ENCODE measurements at regions not wholly inside any gene's neighbourhood (a gene's known extent, or its start where the extent isn't known, plus 50 kb on each side); places are given as distances from the start of the nearest gene placed in this dataset.

- peaks cover 0 to 33% (median 28%) of the 10 kb centered on the region in 4 donors for H3K9me3 ChIP-seq
- H3K36me3 ChIP-seq: no peaks in the 10 kb centered on the region
- no peak overlapping the region for H3K4me3 ChIP-seq
- no peak overlapping the region for H3K27ac ChIP-seq (replicated peaks in 1 of 4)
- no peaks in the 10 kb centered on the region for H3K4me1 ChIP-seq
- 59% methylated on average over 3 of the region's 3 CpGs for WGBS
- no peaks in the 10 kb centered on the region for H3K27me3 ChIP-seq
- DNase-seq (ENCODE audit: extremely low spot score): no peak
- TF ChIP-seq POLR2A (IDR thresholded peaks at IDR 0.05; ENCODE audit: low read depth) (no peak), EP300 (IDR thresholded peaks at IDR 0.05) (no peak), POLR2AphosphoS5 (IDR thresholded peaks at IDR 0.05) (no peak)
- TF ChIP-seq, protein P1, sequence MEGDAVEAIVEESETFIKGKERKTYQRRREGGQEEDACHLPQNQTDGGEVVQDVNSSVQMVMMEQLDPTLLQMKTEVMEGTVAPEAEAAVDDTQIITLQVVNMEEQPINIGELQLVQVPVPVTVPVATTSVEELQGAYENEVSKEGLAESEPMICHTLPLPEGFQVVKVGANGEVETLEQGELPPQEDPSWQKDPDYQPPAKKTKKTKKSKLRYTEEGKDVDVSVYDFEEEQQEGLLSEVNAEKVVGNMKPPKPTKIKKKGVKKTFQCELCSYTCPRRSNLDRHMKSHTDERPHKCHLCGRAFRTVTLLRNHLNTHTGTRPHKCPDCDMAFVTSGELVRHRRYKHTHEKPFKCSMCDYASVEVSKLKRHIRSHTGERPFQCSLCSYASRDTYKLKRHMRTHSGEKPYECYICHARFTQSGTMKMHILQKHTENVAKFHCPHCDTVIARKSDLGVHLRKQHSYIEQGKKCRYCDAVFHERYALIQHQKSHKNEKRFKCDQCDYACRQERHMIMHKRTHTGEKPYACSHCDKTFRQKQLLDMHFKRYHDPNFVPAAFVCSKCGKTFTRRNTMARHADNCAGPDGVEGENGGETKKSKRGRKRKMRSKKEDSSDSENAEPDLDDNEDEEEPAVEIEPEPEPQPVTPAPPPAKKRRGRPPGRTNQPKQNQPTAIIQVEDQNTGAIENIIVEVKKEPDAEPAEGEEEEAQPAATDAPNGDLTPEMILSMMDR (IDR thresholded peaks at IDR 0.05): no peak
- intact Hi-C loops (cut with DNase I): no loop called here
Observed at GRCh38 chr5:148002451-148002850, 61.3 kb upstream of the SPINK5 start.

DNA sequence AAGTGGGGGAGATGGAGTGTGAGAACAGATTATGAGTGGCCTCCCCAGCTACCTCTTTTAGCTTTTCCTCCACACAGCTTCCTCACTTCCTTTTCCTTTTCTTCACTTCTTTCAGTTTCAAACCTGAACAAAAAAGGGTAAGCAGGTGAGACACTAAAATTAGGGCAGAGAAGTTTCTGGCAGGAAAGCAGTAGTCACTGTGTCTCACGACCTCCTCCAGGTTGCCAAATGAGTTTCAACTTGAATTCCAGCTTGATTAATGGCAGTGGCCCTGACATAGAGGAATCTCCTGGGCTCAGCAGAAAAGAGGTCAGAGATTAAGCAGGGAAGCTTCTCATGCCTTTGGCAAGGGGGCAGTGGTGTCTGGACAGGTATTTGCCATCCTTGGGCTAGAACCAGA lies 63.7 kb upstream of the SPINK5 start:
- DNase-seq (ENCODE audit: extremely low spot score): no peak
- intact Hi-C loops (cut with DNase I): no loop called here
- TF ChIP-seq POLR2AphosphoS5 (IDR thresholded peaks at IDR 0.05): no peak
- TF ChIP-seq, protein P1 (IDR thresholded peaks at IDR 0.05): no peak
- no peak for TF ChIP-seq EP300 (IDR thresholded peaks at IDR 0.05)
- no peak for TF ChIP-seq POLR2A (IDR thresholded peaks at IDR 0.05; ENCODE audit: low read depth)
- WGBS: 65% methylated on average over 1 of the region's 1 CpG
- Histone ChIP-seq H3K9me3 (peaks cover 0 to 33% (median 26%) of the 10 kb centered on the region in 4 donors), H3K27ac (replicated peaks in 1 of 4) (no peak overlapping the region), H3K27me3 (no peaks in the 10 kb centered on the region), H3K36me3 (no peaks in the 10 kb centered on the region), H3K4me3 (no peak overlapping the region), H3K4me1 (no peaks in the 10 kb centered on the region)

- Histone ChIP-seq H3K36me3 (no peaks in the 10 kb centered on the region), H3K27me3 (no peaks in the 10 kb centered on the region), H3K27ac (replicated peaks in 1 of 4) (no peak overlapping the region), H3K9me3 (peaks cover 0 to 33% (median 26%) of the 10 kb centered on the region in 4 donors), H3K4me3 (no peak overlapping the region), H3K4me1 (no peaks in the 10 kb centered on the region)
- no peak for DNase-seq (ENCODE audit: extremely low spot score)
- intact Hi-C loops (cut with DNase I): no loop called here
- TF ChIP-seq EP300 (IDR thresholded peaks at IDR 0.05) (no peak), POLR2A (IDR thresholded peaks at IDR 0.05; ENCODE audit: low read depth) (no peak), POLR2AphosphoS5 (IDR thresholded peaks at IDR 0.05) (no peak)
- TF ChIP-seq, protein P1 (IDR thresholded peaks at IDR 0.05): no peak
Observed at GRCh38 chr5:147998704-147999103, 65.1 kb upstream of the SPINK5 start.

DNA sequence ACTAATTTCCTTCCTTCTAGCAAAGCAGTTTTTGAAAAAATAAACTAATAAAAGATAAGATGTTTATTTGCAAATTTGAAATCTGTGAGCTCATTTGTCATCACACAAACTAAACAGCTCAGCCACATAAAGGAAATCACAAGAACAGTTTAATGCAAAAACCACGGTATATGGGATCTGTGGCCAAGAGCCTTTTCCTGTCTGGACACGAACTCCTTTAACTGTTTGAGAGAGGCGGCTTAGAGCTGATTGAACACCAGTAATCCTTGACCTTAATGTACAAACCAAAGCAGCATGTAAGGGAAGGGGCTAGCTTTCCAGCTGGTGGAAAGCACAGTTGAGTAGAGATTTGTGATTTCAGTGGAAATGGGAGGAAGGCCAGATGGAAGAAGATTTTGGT lies 66.3 kb upstream of the SPINK5 start:
- no peaks in the 10 kb centered on the region for H3K36me3 ChIP-seq
- no peak overlapping the region for H3K27ac ChIP-seq (replicated peaks in 1 of 4)
- intact Hi-C loops (cut with DNase I): no loop called here
- DNase-seq (ENCODE audit: extremely low spot score): no peak
- WGBS: 10% methylated on average over 2 of the region's 3 CpGs
- TF ChIP-seq POLR2AphosphoS5 (IDR thresholded peaks at IDR 0.05): no peak
- TF ChIP-seq POLR2A (IDR thresholded peaks at IDR 0.05; ENCODE audit: low read depth): no peak
- H3K27me3 ChIP-seq: no peaks in the 10 kb centered on the region
- no peaks in the 10 kb centered on the region for H3K4me1 ChIP-seq
- peaks cover 0 to 28% (median 23%) of the 10 kb centered on the region in 4 donors for H3K9me3 ChIP-seq
- H3K4me3 ChIP-seq: no peak overlapping the region

DNA sequence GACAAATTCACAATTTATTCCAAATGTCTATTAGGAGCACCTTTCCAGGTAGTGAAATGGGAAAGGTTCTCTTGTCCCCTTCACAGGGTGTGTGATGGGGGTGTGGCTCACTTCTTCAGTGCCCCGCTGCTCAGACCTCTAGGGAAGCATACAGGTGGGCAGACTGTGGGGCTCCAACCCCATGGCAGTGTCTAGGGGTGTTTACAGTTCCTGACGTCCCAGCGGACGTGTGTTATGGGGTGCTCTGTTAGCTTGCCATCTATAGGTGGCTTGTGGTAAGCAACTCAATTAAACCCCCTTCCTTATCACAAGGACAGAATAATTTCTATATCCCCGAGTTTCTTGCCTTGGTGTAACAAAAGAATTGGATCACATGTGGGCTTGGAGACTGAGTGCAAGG lies 67.4 kb upstream of the SPINK5 start:
- Histone ChIP-seq H3K27ac (replicated peaks in 1 of 4) (no peak overlapping the region), H3K4me3 (no peak overlapping the region), H3K9me3 (peaks cover 0 to 17% (median 12%) of the 10 kb centered on the region in 4 donors), H3K27me3 (no peaks in the 10 kb centered on the region), H3K36me3 (no peaks in the 10 kb centered on the region), H3K4me1 (no peaks in the 10 kb centered on the region)
- TF ChIP-seq POLR2AphosphoS5 (IDR thresholded peaks at IDR 0.05) (no peak), POLR2A (IDR thresholded peaks at IDR 0.05; ENCODE audit: low read depth) (no peak), EP300 (IDR thresholded peaks at IDR 0.05) (no peak)
- TF ChIP-seq, protein P1 (IDR thresholded peaks at IDR 0.05): no peak
- intact Hi-C loops (cut with DNase I): no loop called here
- DNase-seq (ENCODE audit: extremely low spot score): no peak
- WGBS: 86% methylated on average over 5 of the region's 5 CpGs

Measured in esophagus muscularis mucosa (tissue), 4 donors.